ENCODE measurements at regions not wholly inside any gene's neighbourhood (a gene's known extent, or its start where the extent isn't known, plus 50 kb on each side); places are given as distances from the start of the nearest gene placed in this dataset.

GRCh38 chr14:105846312-105846711, 319.9 kb downstream of the TMEM121 start:
- TF ChIP-seq CTCF (IDR thresholded peaks at IDR 0.05): no peak
- intact Hi-C loops (cut with DNase I): no loop called here
- Histone ChIP-seq H3K4me1 (no peaks in the 10 kb centered on the region), H3K36me3 (no peaks in the 10 kb centered on the region), H3K27ac (no peak overlapping the region), H3K4me3 (no peak overlapping the region), H3K9me3 (no peaks in the 10 kb centered on the region), H3K27me3 (peaks cover 0 to 5% of the 10 kb centered on the region in 2 donors)
- DNase-seq: peak in 2 of 4 donors; percentile 14
- ATAC-seq: no peak

GRCh38 chr14:105847400-105847799, 321.0 kb downstream of the TMEM121 start:
- intact Hi-C loops (cut with DNase I): no loop called here
- ATAC-seq (no peak), DNase-seq (peak in 2 of 4 donors; percentile 22 to 67)
- Histone ChIP-seq H3K4me3 (no peak overlapping the region), H3K4me1 (no peaks in the 10 kb centered on the region), H3K36me3 (no peaks in the 10 kb centered on the region), H3K27me3 (peaks cover 0 to 5% of the 10 kb centered on the region in 2 donors), H3K9me3 (no peaks in the 10 kb centered on the region), H3K27ac (no peak overlapping the region)
- TF ChIP-seq CTCF (IDR thresholded peaks at IDR 0.05): no peak

- H3K9me3 ChIP-seq: no peaks in the 10 kb centered on the region
- TF ChIP-seq CTCF (IDR thresholded peaks at IDR 0.05): no peak
- intact Hi-C loops (cut with DNase I): no loop called here
- peak in 1 of 4 donors; percentile 17 for DNase-seq
- no peaks in the 10 kb centered on the region for H3K36me3 ChIP-seq
- no peak for ATAC-seq
- H3K27ac ChIP-seq: no peak overlapping the region
- peaks cover 0 to 5% of the 10 kb centered on the region in 2 donors for H3K27me3 ChIP-seq
- no peak overlapping the region for H3K4me3 ChIP-seq
- no peaks in the 10 kb centered on the region for H3K4me1 ChIP-seq
Measured at GRCh38 chr14:105848570-105848969, 322.2 kb downstream of the TMEM121 start.

GRCh38 chr14:105849933-105850626, 323.7 kb downstream of the TMEM121 start:
- TF ChIP-seq CTCF (IDR thresholded peaks at IDR 0.05): no peak
- no peaks in the 10 kb centered on the region for H3K4me1 ChIP-seq
- intact Hi-C loops (cut with DNase I): no loop called here
- no peak overlapping the region for H3K27ac ChIP-seq
- H3K36me3 ChIP-seq: no peaks in the 10 kb centered on the region
- peaks cover 0 to 5% of the 10 kb centered on the region in 2 donors for H3K27me3 ChIP-seq
- ATAC-seq (no peak), DNase-seq (peak in 1 of 4 donors; percentile 43)
- no peaks in the 10 kb centered on the region for H3K9me3 ChIP-seq
- no peak overlapping the region for H3K4me3 ChIP-seq

GRCh38 chr14:105850853-105851581, 324.6 kb downstream of the TMEM121 start:
- Histone ChIP-seq H3K27ac (no peak overlapping the region), H3K27me3 (peaks cover 0 to 2% of the 10 kb centered on the region in 2 donors), H3K9me3 (no peaks in the 10 kb centered on the region), H3K4me1 (no peaks in the 10 kb centered on the region), H3K4me3 (no peak overlapping the region), H3K36me3 (no peaks in the 10 kb centered on the region)
- DNase-seq (peak in 2 of 4 donors; percentile 27 to 65), ATAC-seq (no peak)
- intact Hi-C loops (cut with DNase I): no loop called here
- no peak for TF ChIP-seq CTCF (IDR thresholded peaks at IDR 0.05)

All from left lung (tissue), 4 donors.